ENCODE measurements at regions not wholly inside any gene's neighbourhood (a gene's known extent, or its start where the extent isn't known, plus 50 kb on each side); places are given as distances from the start of the nearest gene placed in this dataset.

GRCh38 chr2:180144338-180144813 is 137.3 kb upstream of the CWC22 start:
- TF ChIP-seq RXRA (IDR thresholded peaks at IDR 0.05; ENCODE audit: borderline replicate concordance, low read depth) (no peak), JUND (IDR thresholded peaks at IDR 0.05) (no peak), MEF2A (IDR thresholded peaks at IDR 0.05; ENCODE audit: borderline replicate concordance, low read depth) (no peak), MXI1 (IDR thresholded peaks at IDR 0.05; ENCODE audit: low read depth, low read length) (no peak), USF1 (IDR thresholded peaks at IDR 0.05; ENCODE audit: borderline replicate concordance, low read depth) (no peak), PBX3 (IDR thresholded peaks at IDR 0.05) (no peak), CTCF (IDR thresholded peaks at IDR 0.05) (no peak), GATA2 (CRISPR knock-in tag; IDR thresholded peaks at IDR 0.05) (no peak), SMC3 (IDR thresholded peaks at IDR 0.05; ENCODE audit: low read depth, low read length) (no peak), RCOR1 (IDR thresholded peaks at IDR 0.05; ENCODE audit: low read length) (no peak), ELF1 (IDR thresholded peaks at IDR 0.05) (no peak), REST (IDR thresholded peaks at IDR 0.05; ENCODE audit: low read depth, low read length) (no peak), CHD2 (IDR thresholded peaks at IDR 0.05; ENCODE audit: low read length, partially characterized antibody) (no peak), POLR2AphosphoS5 (IDR thresholded peaks at IDR 0.05; ENCODE audit: low read depth, low read length) (no peak), TCF12 (IDR thresholded peaks at IDR 0.05) (no peak)
- Histone ChIP-seq H3K9me3 (no peaks in the 10 kb centered on the region), H3K79me2 (ENCODE audit: insufficient read depth) (no peaks in the 10 kb centered on the region), H3K27ac (ENCODE audit: low read depth in 2 of 2, low read length in 1 of 2) (no peak overlapping the region), H3K36me3 (replicated peaks in 1 of 2; ENCODE audit: control insufficient read depth in 1 of 2, insufficient read depth in 2 of 2, low read length in 1 of 2) (no peaks in the 10 kb centered on the region), H3K4me2 (no peak overlapping the region), H3K4me1 (ENCODE audit: control insufficient read depth in 1 of 2, insufficient read depth in 2 of 2, low read depth in 1 of 2, low read length in 1 of 2) (no peaks in the 10 kb centered on the region), H4K20me1 (ENCODE audit: insufficient read depth) (no peaks in the 10 kb centered on the region), H3K4me3 (ENCODE audit: low read depth in 2 of 2, low read length in 1 of 2) (no peak overlapping the region), H3K9ac (no peak overlapping the region), H3K27me3 (ENCODE audit: insufficient read depth) (no peaks in the 10 kb centered on the region), H3K9me2 (no peaks in the 10 kb centered on the region), H3F3A (replicated peaks; ENCODE audit: insufficient read depth) (no peaks in the 10 kb centered on the region), H2AFZ (ENCODE audit: low read depth) (no peak overlapping the region)
- POLR2A ChIA-PET: no interaction called here
- CTCF ChIA-PET: interaction anchor here (1.4 kb wide), 1 partner anchor 18 kb away, joined by 4 read pairs; no protein-coding TSS in a partner anchor
- DNase-seq: no peak

Measured in SK-N-SH (cell line).